Activated CD4-positive, alpha-beta T cell treated with anti-CD3 and anti-CD28 coated beads, Interleukin-2, amount 10 ng/mL, durations not matched to agents 7 days and 5 days (primary cell): ENCODE measurements at regions not wholly inside any gene's neighbourhood (a gene's known extent, or its start where the extent isn't known, plus 50 kb on each side); places are given as distances from the start of the nearest gene placed in this dataset.
A peak's percentile ranks its signal among the peaks of the same experiment; 100 is the strongest.

ENCODE experiments used
- CTCF ChIA-PET: fragments of 350-600 bp; sonication (Branson Sonifier 250); formaldehyde crosslinking; loops from one replicate; lab custom pipeline; 2021; ENCODE audit warnings: antibody characterized with exemption; lab: Charles Lee
- POLR2A ChIA-PET: fragments of 350-600 bp; sonication (Branson Sonifier 250); formaldehyde crosslinking; loops from one replicate; lab custom pipeline; 2021; ENCODE audit warnings: antibody characterized with exemption; lab: Charles Lee
- DNase-seq: peaks from one replicate; pipeline ENCODE4 v3.0.0-alpha.2; 2020
- H3K27ac Mint-ChIP-seq: one replicate; pipeline ENCODE4 v1.8.0; 2021; ENCODE audit warnings: mild to moderate bottlenecking, moderate library complexity, mixed read lengths
- H3K27me3 Mint-ChIP-seq: one replicate; pipeline ENCODE4 v1.8.0; 2021; ENCODE audit warnings: mixed read lengths
- H3K36me3 Mint-ChIP-seq: one replicate; pipeline ENCODE4 v1.8.0; 2021; ENCODE audit warnings: low read depth, mixed read lengths
- H3K4me1 Mint-ChIP-seq: one replicate; pipeline ENCODE4 v1.8.0; 2021; ENCODE audit warnings: mixed read lengths
- H3K4me3 Mint-ChIP-seq: one replicate; pipeline ENCODE4 v1.8.0; 2021; ENCODE audit warnings: mild to moderate bottlenecking, moderate library complexity, mixed read lengths
- H3K9me3 Mint-ChIP-seq: one replicate; pipeline ENCODE4 v1.8.0; 2021; ENCODE audit warnings: mixed read lengths

DNA sequence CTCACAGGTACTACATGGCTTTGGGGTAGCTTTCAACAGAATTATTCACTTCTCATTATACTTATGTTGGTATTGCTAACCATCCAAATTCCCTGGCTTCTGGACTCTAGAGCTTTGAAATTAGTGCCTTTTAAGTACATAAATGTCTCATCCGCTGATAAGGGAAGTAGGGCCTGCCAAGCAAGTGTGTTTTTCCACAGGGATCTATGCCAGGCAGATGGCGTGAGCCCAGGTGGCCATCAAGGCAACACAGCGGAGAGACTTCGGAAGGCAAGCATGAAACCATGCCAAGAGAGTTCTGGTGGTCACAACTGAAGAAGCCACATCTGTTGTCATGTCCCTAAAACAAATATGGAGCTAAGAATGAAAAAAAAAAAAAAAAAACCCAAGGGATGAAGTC is 503.1 kb upstream of the LCORL start:
- Mint-ChIP-seq H3K9me3 (no peaks in the 10 kb centered on the region), H3K27ac (no peak overlapping the region), H3K36me3 (no peaks in the 10 kb centered on the region), H3K4me3 (no peak overlapping the region), H3K4me1 (no peaks in the 10 kb centered on the region), H3K27me3 (no peaks in the 10 kb centered on the region)
- POLR2A ChIA-PET: no interaction called here
- DNase-seq: no peak
- CTCF ChIA-PET: interaction anchor here (0.7 kb wide), 1 partner anchor 54 kb away, joined by 3 read pairs; no protein-coding TSS in a partner anchor

GRCh38 chr4:18518098-18518497 is 496.5 kb upstream of the LCORL start:
- H3K36me3 Mint-ChIP-seq: no peaks in the 10 kb centered on the region
- no peak overlapping the region for H3K4me3 Mint-ChIP-seq

DNA sequence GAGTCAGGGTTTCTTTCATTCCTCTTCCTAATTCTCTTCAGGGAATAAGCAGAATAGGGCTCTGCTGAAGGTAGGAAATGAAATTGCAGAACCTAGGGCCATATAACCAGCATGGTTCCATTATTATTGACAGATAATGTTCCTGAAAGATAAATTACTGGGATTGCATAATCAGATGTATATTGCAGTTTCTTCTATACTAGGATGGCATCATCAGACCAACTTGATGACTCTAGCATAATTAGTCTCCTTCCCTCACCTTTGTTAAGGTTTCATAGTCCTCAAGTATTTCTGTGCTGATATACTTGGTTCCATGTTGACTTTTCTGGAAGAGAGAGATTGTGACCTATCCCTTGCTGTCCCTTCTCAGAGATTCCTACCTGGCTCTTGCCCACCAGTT is 492.3 kb upstream of the LCORL start:
- H3K4me3 Mint-ChIP-seq: no peak overlapping the region
- no peaks in the 10 kb centered on the region for H3K4me1 Mint-ChIP-seq
- CTCF ChIA-PET: no interaction called here
- H3K27ac Mint-ChIP-seq: no peak overlapping the region
- no peaks in the 10 kb centered on the region for H3K27me3 Mint-ChIP-seq
- no peaks in the 10 kb centered on the region for H3K36me3 Mint-ChIP-seq
- H3K9me3 Mint-ChIP-seq: no peaks in the 10 kb centered on the region
- POLR2A ChIA-PET: no interaction called here
- no peak for DNase-seq

More at GRCh38 chr4:18518098-18518497, 496.5 kb upstream of the LCORL start:
- no peak for DNase-seq
- no peaks in the 10 kb centered on the region for H3K4me1 Mint-ChIP-seq
- H3K27ac Mint-ChIP-seq: no peak overlapping the region
- H3K9me3 Mint-ChIP-seq: no peaks in the 10 kb centered on the region
- no peaks in the 10 kb centered on the region for H3K27me3 Mint-ChIP-seq
- ChIA-PET POLR2A (no interaction called here), CTCF (interaction anchor here (0.8 kb wide), 1 partner anchor 82 kb away, joined by 3 read pairs; no protein-coding TSS in a partner anchor)

DNA sequence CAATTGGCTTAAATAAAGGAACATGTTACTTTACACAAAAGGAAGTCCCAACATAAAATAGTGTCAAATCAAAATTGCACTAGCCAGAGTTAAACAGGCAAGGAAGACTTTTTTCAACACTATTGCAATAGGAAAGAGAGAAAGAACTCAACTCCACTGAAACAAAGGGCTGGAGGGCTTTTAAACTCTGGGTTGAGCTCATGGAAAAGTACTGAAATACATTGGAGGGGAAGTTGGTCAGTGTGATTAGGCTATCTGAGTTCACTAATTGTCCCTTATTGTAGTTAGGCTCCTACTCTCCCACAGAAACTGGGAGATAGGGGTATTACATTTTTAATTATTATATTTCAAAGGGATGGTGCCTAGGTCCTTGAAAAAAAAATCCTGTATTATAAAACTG is 491.2 kb upstream of the LCORL start:
- Mint-ChIP-seq H3K27me3 (no peaks in the 10 kb centered on the region), H3K36me3 (no peaks in the 10 kb centered on the region), H3K4me3 (no peak overlapping the region), H3K4me1 (no peaks in the 10 kb centered on the region), H3K27ac (no peak overlapping the region), H3K9me3 (no peaks in the 10 kb centered on the region)
- ChIA-PET POLR2A (no interaction called here), CTCF (no interaction called here)
- DNase-seq: no peak

GRCh38 chr4:18511727-18512126 is 490.2 kb upstream of the LCORL start:
- no peaks in the 10 kb centered on the region for H3K36me3 Mint-ChIP-seq
- CTCF ChIA-PET: no interaction called here
- DNase-seq: no peak
- H3K4me1 Mint-ChIP-seq: no peaks in the 10 kb centered on the region
- no peaks in the 10 kb centered on the region for H3K27me3 Mint-ChIP-seq
- H3K9me3 Mint-ChIP-seq: no peaks in the 10 kb centered on the region
- POLR2A ChIA-PET: no interaction called here
- no peak overlapping the region for H3K4me3 Mint-ChIP-seq
- H3K27ac Mint-ChIP-seq: no peak overlapping the region

GRCh38 chr4:18508786-18509185 is 487.2 kb upstream of the LCORL start:
- Mint-ChIP-seq H3K27ac (no peak overlapping the region), H3K27me3 (no peaks in the 10 kb centered on the region), H3K9me3 (no peaks in the 10 kb centered on the region), H3K36me3 (no peaks in the 10 kb centered on the region), H3K4me3 (no peak overlapping the region), H3K4me1 (no peaks in the 10 kb centered on the region)
- no peak for DNase-seq
- CTCF ChIA-PET: no interaction called here
- POLR2A ChIA-PET: no interaction called here

- POLR2A ChIA-PET: no interaction called here
- CTCF ChIA-PET: no interaction called here
- Mint-ChIP-seq H3K27ac (no peak overlapping the region), H3K9me3 (peaks cover 3% of the 10 kb centered on the region), H3K4me3 (no peak overlapping the region), H3K27me3 (no peaks in the 10 kb centered on the region), H3K4me1 (no peaks in the 10 kb centered on the region), H3K36me3 (no peaks in the 10 kb centered on the region)
- no peak for DNase-seq
These were observed 459.4 kb upstream of the LCORL start for GRCh38 chr4:18480928-18481327.

GRCh38 chr4:18480342-18480741 is 458.8 kb upstream of the LCORL start:
- peaks cover 6% of the 10 kb centered on the region for H3K9me3 Mint-ChIP-seq
- no peak overlapping the region for H3K4me3 Mint-ChIP-seq
- CTCF ChIA-PET: no interaction called here
- no peaks in the 10 kb centered on the region for H3K27me3 Mint-ChIP-seq
- H3K4me1 Mint-ChIP-seq: no peaks in the 10 kb centered on the region
- no peak for DNase-seq
- POLR2A ChIA-PET: no interaction called here
- no peak overlapping the region for H3K27ac Mint-ChIP-seq
- no peaks in the 10 kb centered on the region for H3K36me3 Mint-ChIP-seq

DNA sequence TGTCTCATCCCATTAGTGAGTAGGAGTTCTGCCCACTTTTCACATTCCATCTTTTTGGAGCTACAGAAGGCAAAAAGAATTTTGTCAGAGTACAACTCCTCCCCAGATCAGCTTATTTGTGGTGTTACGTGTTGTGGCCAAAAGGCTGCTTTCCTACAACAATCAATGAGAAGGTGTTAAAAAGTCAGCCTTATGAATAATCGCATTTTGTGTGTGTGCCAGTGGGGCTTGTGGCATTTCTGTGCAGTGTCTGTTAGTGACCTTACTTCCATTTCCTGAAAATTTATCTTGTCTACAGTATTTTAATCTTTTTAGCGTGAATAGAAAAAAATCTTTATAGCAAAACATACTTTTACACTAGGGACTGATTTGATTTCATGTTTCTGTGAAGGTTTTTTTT is 458.3 kb upstream of the LCORL start:
- CTCF ChIA-PET: no interaction called here
- Mint-ChIP-seq H3K27ac (no peak overlapping the region), H3K4me3 (no peak overlapping the region), H3K9me3 (peaks cover 5% of the 10 kb centered on the region), H3K27me3 (no peaks in the 10 kb centered on the region), H3K4me1 (no peaks in the 10 kb centered on the region), H3K36me3 (no peaks in the 10 kb centered on the region)
- POLR2A ChIA-PET: no interaction called here
- DNase-seq: no peak

DNA sequence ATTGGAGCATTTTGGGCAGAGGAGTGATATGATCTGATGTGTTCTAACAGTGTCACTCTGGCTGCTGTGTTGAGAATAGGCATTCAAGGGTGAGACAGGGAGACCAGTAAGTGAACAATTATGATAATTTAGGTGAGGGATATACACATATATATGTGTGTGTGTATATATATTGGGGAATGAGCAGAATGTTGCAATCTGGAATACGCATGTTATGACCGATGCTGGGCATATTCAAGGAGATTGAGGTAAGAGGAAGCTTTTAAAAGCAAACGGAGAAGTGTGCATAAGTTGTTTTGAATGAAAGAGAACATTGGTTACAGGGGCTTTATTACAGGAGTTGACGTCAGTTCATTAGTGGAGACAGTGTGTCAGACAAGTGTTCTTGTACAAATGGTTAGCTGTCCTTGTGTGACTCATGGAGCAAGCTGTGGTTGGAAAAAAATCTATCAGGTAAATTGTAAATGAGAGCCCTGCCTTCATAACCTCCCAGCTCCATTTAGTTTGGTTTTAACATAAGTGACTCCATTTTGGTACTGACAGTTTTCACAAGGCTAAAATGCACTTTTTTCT is 442.5 kb upstream of the LCORL start:
- Mint-ChIP-seq H3K27me3 (no peaks in the 10 kb centered on the region), H3K4me3 (no peak overlapping the region), H3K9me3 (no peaks in the 10 kb centered on the region), H3K27ac (no peak overlapping the region), H3K4me1 (no peaks in the 10 kb centered on the region), H3K36me3 (no peaks in the 10 kb centered on the region)
- ChIA-PET CTCF (no interaction called here), POLR2A (no interaction called here)
- DNase-seq: no peak

DNA sequence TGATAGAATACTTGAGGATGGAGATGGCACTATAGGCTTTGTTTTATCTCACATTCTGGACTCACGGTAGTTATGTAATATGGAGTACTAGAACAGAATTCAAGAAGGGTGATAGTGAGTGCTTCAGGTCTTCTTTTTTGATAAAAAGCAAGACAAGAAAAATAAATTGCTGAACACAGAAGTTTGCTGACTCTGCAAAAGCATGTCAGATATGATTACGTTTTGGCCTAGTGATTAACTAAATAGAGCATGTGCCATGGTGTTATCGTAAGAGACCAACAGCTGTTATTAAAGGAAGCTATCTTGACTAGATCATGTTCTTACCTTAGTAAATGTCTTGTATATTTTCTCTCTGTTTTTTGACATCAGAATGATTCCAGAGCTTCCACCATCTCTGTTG is 436.9 kb upstream of the LCORL start:
- H3K9me3 Mint-ChIP-seq: no peaks in the 10 kb centered on the region

DNA sequence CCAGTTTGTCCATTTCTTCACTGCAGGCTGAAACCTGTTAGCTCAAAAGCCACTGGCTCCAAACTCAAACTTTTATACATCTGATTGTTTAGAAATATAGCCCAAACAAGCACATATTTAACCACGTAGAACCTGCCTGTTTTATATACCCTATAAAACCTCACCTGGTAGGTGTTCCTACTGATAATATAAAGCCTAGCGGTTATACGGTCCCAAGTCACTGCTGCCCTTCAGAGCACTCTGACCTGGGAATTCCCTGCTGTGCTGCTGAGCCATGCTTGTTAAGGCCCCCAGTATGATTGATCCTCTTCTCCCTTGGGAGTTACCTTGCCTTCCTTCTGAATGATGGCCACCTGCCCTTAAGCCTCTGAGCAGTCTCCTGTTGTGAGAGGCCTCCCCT is 432.8 kb upstream of the LCORL start:
- Mint-ChIP-seq H3K4me1 (no peaks in the 10 kb centered on the region), H3K4me3 (no peak overlapping the region), H3K9me3 (no peaks in the 10 kb centered on the region), H3K36me3 (no peaks in the 10 kb centered on the region), H3K27ac (no peak overlapping the region), H3K27me3 (no peaks in the 10 kb centered on the region)
- ChIA-PET POLR2A (no interaction called here), CTCF (no interaction called here)
- DNase-seq: no peak

More for the DNA sequence above, 436.9 kb upstream of the LCORL start:
- ChIA-PET POLR2A (no interaction called here), CTCF (no interaction called here)
- H3K4me1 Mint-ChIP-seq: no peaks in the 10 kb centered on the region
- no peak overlapping the region for H3K27ac Mint-ChIP-seq
- no peaks in the 10 kb centered on the region for H3K27me3 Mint-ChIP-seq
- no peak overlapping the region for H3K4me3 Mint-ChIP-seq
- H3K36me3 Mint-ChIP-seq: no peaks in the 10 kb centered on the region
- no peak for DNase-seq

- no peak for DNase-seq
- Mint-ChIP-seq H3K9me3 (no peaks in the 10 kb centered on the region), H3K27ac (peak overlapping the region; percentile 26), H3K4me1 (no peaks in the 10 kb centered on the region), H3K27me3 (no peaks in the 10 kb centered on the region), H3K4me3 (no peak overlapping the region), H3K36me3 (no peaks in the 10 kb centered on the region)
- POLR2A ChIA-PET: no interaction called here
- CTCF ChIA-PET: no interaction called here
These were observed 423.6 kb upstream of the LCORL start for GRCh38 chr4:18445110-18445509.

DNA sequence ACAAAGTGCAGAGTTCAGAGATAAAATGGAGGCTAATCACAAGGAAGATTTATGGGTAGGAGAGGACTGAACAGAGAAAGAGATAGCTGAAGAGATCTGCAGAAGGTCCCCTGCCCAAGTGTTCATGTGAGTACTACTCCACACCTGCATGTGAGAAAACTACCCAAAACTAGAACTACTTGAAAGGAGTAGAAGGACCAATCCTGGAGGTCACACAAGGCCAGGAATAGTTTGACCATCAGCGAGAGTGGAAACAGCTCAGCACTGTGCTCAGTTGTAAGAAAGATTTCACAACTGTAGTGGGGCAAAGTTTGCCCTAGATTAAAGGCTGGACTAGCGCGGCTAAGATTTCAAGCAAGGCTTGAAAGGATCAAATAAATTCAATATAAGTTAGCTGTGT is 422.7 kb upstream of the LCORL start:
- H3K4me3 Mint-ChIP-seq: no peak overlapping the region
- no peak overlapping the region for H3K27ac Mint-ChIP-seq
- CTCF ChIA-PET: no interaction called here
- H3K4me1 Mint-ChIP-seq: no peaks in the 10 kb centered on the region
- DNase-seq: no peak
- no peaks in the 10 kb centered on the region for H3K27me3 Mint-ChIP-seq
- POLR2A ChIA-PET: no interaction called here
- H3K9me3 Mint-ChIP-seq: no peaks in the 10 kb centered on the region
- H3K36me3 Mint-ChIP-seq: no peaks in the 10 kb centered on the region
